ENCODE measurements at regions not wholly inside any gene's neighbourhood (a gene's known extent, or its start where the extent isn't known, plus 50 kb on each side); places are given as distances from the start of the nearest gene placed in this dataset.
"Not testable (repeated sequence)": the region's sequence is repeated elsewhere in the genome, so short reads cannot be mapped to it uniquely, and the experiment has no call there.

DNA sequence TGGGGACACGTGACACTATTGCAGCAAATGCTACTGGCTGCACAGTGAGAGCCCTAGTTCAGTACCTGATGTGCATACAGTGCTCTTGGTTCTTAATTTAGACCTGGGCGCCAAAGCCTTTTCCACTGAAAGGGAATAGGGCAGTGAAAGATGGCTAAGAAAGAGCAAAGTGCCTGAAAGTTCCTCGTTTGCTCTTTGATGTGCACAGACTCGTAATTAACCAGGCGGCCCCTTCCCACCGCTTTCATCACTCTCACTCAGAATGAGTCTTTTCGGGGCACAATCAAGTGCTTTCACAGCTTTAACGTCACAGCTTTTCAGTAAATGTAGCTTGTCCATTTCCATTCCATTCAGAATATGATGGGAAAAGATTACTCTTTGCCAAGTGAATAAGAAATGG lies 116.6 kb upstream of the ADRA1B start:
- DNase-seq: no peak

GRCh38 chr5:159800131-159800840 lies 116.0 kb upstream of the ADRA1B start:
- DNase-seq: no peak

- DNase-seq: no peak
These were observed 115.0 kb upstream of the ADRA1B start for GRCh38 chr5:159801303-159801702.

DNA sequence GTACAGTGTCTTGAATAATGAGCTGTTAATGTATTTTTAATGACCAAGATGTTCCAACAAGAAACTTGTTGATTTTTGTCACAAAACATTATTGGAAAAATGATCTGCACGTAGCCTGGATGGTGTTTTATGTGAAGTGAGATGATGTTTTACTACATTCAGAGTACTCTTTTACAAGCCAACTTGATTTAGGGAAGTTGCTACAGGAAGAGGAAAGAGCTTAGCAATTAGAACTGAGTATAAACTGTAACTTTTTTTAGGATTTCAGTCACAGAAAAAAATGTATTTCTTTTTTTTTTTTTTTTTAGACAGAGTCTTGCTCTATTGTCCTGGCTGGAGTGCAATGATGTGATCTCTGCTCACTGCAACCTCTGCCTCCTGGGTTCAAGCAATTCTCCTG lies 113.6 kb upstream of the ADRA1B start:
- no peak for DNase-seq

- no peak for DNase-seq
These were observed 112.2 kb upstream of the ADRA1B start for GRCh38 chr5:159804121-159804520.

- DNase-seq: no peak
These were observed 111.3 kb upstream of the ADRA1B start for GRCh38 chr5:159805021-159805420.

DNA sequence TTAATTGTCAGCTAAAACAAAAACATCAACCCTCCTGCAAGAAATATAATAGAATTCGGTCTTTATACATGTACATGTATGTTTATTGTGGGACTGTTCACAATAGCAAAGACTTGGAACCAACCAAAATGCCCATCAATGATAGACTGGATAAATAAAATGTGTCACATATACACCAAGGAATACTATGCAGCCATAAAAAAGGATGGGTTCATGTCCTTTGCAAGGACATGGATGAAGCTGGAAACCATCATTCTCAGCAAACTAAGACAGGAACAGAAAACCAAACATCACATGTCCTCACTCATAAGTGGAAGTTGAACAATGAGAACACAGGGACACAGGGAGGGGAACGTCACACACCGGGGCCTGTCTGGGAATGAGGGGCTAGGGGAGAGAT lies 109.1 kb upstream of the ADRA1B start:
- not testable (repeated sequence) for DNase-seq

DNA sequence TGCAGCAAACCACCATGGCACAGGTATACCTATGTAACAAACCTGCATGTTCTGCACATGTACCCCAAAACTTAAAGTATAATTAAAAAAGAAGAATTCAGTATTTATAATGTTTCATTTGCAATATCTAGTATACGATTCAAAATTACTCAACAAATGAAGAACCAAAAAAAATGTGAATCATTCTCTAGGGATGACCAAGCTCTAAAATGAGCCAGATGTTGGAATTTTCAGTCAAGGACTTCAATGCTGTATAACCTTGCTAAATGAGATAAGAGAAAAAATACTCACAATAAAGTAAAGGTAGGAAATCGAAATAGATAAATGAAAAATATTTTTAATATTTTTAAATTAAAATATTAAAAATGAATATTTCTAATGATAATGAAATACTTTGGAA lies 108.7 kb upstream of the ADRA1B start:
- DNase-seq: no peak

DNA sequence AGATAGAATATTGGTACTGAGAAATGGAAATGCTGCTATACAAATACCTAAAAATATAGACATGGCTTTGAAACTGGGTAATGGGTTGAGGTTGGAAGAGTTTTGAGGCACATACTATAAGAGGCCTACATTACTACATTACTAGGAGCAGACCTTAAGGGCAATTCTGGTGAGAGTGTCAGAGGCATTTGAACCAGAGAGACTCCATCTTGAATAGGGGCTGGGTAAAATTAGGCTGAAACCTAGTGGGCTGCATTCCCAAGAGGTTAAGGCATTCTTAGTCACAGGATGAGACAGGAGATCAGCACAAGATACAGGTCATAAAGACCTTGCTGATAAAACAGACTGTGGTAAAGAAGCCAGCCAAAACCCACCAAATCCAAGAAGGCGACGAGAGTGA lies 104.6 kb upstream of the ADRA1B start:
- no peak for DNase-seq

- not testable (repeated sequence) for DNase-seq
These were observed 103.5 kb upstream of the ADRA1B start for GRCh38 chr5:159812759-159813158.

- no peak for DNase-seq
These were observed 102.1 kb upstream of the ADRA1B start for GRCh38 chr5:159814222-159814621.

- no peak for DNase-seq
These were observed 101.3 kb upstream of the ADRA1B start for GRCh38 chr5:159814805-159815585.

DNA sequence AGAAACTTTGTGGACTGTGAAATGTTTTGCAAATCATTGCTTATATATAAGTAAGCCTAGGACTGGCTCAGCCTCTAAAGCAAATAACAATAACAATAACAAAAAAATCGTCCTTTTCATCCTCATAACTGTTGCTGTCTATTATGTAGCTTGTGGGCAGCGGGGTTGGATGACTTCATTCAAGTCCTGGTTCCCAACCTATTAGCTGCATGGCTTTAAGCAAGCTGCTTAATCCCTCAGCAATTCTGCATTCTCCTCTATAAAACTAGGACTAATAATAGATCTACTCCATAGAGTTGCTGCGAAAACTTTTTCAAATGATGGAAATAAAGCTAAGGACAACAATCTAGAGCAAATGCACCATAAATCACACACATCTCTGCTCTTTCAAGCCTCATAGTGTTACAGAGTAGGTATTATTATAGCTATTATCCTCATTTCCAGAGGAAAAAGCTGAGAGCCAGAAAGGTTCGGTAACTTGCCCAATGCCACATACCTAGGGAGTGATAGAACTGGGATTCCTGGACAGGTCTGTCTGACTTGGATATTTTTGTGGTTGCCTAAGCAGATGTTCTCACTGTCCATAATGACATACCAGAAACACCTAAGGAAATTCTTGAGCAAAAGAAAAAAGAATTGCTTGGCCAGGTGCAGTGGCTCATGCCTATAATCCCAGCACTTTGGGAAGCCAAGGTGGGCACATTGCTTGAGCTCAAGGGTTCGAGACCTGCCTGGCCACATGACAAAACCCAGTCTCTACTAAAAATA lies 98.8 kb upstream of the ADRA1B start:
- no peak for DNase-seq

DNA sequence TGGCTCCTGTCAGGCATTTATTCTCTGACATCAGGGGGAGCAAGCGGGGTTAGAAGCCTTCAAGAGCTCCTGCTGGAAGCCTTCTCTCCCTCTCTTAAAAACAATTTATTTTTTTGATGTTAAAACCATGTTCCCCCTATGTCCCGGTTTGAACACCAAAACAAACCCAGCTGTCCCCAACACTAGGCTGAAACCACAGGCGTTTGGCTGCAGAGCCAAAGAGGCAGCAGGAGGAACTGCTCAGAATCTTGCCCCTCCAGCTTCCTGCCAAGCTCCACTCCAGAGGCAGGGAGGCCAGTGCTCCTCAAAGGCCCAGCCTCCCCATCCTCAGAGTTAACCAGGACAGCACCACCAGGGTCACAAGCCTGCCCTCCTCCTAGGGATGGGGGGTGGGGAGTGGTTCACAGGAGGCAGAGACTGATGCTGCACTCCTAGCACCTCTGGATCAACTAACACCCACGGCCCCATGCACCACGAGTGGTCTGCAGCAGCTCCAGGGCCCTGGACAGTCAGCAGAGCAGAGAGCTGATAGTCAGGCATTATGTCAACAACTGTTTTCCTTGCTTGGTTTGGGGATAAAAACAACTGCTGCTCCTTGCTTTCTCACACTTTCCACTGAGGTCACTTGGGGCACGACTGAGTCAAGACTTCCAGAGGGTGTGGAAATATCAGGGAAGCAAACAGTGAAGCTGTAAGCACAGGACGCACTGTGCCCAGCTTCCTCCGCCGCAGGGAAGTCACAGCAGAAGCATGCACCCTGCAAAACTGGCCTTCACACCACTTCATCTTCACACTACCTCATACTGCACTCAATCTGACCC lies 96.5 kb upstream of the ADRA1B start:
- DNase-seq: no peak

DNA sequence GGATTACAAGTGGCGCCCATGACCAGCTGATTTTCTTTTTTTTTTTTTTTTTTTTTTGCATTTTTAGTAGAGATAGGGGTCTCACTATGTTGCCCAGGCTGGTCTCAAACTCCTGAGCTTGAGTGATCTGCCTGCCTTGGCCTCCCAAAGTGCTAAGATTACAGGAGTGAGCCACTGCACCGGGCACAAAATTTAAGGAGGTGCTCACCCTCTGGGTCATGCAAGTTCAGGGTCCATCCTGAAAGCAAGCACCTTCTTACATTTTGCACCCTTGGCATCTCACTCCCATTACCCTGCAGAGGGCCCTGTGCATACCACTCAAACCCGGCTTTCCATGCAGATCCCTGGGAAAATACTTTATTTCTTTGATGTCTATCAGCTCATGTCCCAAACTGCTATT lies 95.6 kb upstream of the ADRA1B start:
- no peak for DNase-seq

DNA sequence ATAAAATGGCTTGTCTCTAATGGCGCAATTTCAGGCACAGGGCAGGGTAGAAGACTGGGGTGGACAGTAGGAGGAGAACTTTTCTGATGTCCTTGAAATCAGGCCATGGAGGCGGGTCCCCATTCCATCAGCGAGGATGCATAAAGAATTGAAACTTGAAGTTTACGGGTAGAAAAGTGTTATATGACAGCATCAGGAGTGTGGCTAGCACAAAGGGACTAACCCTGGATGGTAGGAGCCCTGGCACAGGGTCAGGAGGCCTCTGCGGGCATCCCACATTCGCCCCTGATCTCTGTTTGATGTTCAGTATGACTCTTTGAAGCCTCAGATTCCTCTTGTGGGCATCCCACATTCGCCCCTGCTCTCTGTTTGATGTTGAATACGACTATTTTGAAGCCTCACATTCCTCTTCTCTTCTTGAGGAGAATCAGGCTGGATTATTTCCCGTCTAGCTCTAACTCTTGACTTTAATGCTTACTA lies 94.8 kb upstream of the ADRA1B start:
- no peak for DNase-seq

DNA sequence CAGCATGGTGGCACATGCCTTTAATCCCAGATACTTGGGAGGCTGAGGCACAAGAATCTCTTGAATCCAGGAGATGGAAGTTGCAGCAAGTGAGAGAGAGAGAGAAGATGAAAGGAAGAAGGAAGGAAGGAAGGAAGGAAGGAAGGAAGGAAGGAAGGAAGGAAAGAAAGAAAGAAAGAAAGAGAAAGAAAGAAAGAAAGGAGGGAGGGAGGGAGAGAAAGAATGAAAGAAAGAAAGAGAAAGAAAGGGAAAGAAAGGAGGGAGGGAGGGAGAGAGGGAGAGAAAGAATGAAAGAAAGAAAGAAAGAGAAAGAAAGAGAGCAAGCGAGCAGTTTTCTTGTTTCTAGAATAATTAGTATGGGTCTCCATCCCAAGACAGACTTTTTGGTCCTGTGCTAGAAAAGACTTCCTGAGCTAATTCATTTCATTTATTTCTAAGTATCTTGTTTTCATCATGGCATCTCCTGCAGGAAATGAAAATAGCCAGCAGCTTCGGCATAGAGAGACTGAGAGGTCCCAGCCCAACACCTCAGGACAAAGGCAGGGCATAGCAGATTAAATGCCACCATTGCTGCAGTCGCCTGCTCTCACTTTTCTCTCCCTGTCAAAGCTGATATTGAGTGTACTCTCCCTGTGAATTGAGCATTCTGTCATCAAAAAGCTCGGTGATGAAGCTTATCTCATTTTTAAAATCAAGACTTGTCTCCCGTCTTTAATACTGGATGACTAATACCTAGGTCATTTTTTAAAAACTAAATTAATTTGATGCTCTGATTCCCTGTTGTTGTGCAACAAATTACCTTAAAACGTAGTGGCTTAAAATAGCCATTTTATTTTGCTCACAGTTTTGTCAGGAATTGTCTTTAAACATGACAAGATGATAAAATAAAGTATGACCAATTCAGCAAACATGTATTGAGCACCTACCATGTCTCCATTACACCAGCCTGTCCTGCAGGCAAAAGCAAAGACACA lies 91.8 kb upstream of the ADRA1B start:
- DNase-seq: no peak

DNA sequence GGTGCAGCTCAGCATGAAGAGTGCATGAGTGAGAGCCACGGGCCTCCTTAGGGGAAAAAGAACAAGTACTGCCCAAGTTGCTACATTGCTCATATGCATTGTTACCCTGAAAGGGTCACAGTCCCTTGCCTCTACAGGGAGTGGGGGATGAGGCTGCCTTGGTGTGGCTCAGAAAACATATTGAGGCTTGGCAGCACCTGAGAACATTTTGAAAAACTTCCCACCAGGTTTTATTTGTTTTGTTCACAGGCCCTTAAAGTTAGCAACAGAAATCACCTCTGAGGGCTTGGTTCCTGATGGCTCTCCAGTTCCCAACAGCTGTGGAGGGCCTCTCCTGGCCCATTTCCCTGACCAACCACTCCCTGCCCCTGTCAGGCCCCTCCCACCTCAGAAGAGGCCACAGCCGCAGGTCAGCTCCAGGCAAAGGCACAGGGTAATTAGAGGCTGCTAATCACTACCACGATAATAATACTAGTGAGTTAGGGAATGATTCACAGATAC lies 90.7 kb upstream of the ADRA1B start:
- DNase-seq: no peak

DNA sequence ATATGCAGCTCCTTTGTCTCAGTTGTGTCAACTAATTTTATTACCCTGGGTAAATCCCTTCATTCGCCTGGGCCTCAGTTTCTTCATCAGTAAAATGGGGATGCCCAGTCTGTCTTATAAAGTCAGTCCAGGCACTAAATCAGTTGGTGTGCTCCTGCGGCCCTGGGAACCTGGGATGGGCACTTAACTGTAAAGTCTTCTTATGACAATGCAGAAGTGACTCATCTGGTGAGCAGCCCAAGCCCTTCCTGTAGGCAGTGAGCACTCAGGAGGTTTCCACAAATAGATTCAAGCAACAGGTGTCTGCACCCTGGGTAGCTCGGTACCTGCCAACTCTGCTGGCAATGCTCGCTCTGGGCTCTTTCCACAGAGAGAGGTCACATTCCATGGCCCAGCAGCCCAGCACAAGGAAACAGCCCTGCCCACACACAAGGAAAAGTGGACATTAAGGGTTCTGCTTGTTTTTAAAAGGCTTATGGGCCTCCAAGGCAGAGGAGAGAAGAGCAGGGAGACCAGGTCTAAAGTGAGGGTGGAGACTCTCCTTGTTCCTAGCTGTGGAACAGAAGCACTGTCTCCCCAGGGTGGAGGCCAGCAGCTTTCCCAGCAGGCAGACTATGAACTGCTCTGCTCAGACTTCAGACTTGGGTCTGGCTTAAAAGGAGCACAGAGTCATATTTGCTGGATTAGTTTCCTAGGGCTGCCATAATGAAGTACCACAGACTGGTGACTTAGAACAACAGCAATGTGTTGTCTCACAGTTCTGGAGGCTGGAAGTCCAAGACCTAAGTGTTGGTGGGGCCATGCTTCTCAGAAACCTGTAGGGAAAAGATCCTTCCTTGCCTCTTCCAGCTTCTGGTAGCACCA lies 89.7 kb upstream of the ADRA1B start:
- DNase-seq: no peak

DNA sequence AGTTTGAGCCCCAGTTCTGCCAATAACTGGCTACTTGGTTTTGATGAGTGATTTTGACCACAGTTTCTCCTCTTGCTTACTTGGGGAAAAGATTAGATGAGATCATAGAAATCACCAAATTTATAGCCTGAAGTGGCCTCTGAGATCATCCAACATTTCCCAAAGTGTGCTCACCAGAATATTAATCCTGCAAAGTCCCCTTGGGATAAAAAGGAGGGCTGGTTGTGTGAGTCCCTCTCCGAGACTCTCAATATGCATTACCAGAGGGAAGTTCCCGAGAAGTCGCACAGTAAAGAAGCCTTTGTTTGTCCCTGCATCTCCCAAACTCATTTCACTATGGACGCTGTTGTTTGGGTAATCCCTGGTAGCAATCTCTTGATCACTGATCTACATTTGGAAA lies 88.4 kb upstream of the ADRA1B start:
- DNase-seq: no peak
